OCI-LY3 (cell line): ENCODE measurements at regions not wholly inside any gene's neighbourhood (a gene's known extent, or its start where the extent isn't known, plus 50 kb on each side); places are given as distances from the start of the nearest gene placed in this dataset.

Experiments
- CTCF ChIP-seq: fragments of 200-600, 300-600 bp; sonication (generic); IDR thresholded peaks from 2 replicates; pipeline ENCODE4 v1.5.1; 2014; ENCODE audit warnings: antibody characterized with exemption, low read length, low read depth
- EZH2phosphoT487 ChIP-seq: fragments of 200-600 bp; shearing (Covaris generic); IDR thresholded peaks from 2 replicates; pipeline ENCODE4 v1.6.1; 2018; ENCODE audit warnings: antibody characterized with exemption, mixed run types, low read depth

- TF ChIP-seq CTCF = no peak
- TF ChIP-seq EZH2phosphoT487 = no peak
Measured at GRCh38 chr17:56034197-56034635, 119.1 kb upstream of the ANKFN1 start.
